AG09309 (cell line): ENCODE measurements at regions not wholly inside any gene's neighbourhood (a gene's known extent, or its start where the extent isn't known, plus 50 kb on each side); places are given as distances from the start of the nearest gene placed in this dataset.

Experiments used
- DNase-seq: peaks from one replicate; pipeline ENCODE4 v3.0.0-alpha.2; 2010; ENCODE audit warnings: low read depth
- H3K4me3 ChIP-seq: 2 replicates; pipeline ENCODE4 v1.5.1; 2011; ENCODE audit warnings: mild to moderate bottlenecking, low read depth, low read length, moderate library complexity; ENCODE audit not compliant: control insufficient read depth
- CTCF ChIP-seq: IDR thresholded peaks from 2 replicates; pipeline ENCODE4 v1.5.1; 2011; ENCODE audit warnings: mild to moderate bottlenecking, low read depth, low read length, inconsistent platforms; ENCODE audit not compliant: insufficient read depth, control insufficient read depth; ENCODE audit errors: missing control alignments

- DNase-seq = no peak
- no peak for TF ChIP-seq CTCF
Measured at GRCh38 chr6:115468272-115469005, 592.3 kb downstream of the FRK start.

DNA sequence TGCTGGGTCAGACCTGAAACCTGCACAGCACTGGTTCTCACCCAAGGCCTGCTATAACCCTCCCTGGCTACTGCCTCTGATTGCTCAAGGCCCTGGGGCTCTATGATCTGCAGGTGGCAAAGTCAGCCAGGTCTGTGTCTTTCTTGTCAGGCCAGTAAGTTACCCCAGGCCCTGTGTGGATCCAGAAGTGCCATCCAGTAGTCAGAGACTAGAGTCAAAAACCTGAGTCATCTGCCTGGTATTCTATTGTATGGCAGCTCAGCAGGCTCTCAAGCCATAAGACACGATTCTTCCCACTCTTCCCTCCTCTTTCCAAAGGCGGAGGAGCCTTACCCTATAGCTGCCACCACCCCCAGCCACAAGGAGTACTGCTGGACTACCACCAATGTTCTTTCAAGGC, 593.0 kb downstream of the FRK start:
- H3K4me3 ChIP-seq = no peak overlapping the region
- no peak for TF ChIP-seq CTCF
- no peak for DNase-seq

More at GRCh38 chr6:115468272-115469005, 592.3 kb downstream of the FRK start:
- no peak overlapping the region for H3K4me3 ChIP-seq

GRCh38 chr6:115460913-115461312, 599.8 kb downstream of the FRK start:
- H3K4me3 ChIP-seq = no peak overlapping the region
- no peak for TF ChIP-seq CTCF
- DNase-seq = no peak

GRCh38 chr6:115456848-115457247, 603.8 kb downstream of the FRK start:
- H3K4me3 ChIP-seq = no peak overlapping the region
- DNase-seq = no peak

DNA sequence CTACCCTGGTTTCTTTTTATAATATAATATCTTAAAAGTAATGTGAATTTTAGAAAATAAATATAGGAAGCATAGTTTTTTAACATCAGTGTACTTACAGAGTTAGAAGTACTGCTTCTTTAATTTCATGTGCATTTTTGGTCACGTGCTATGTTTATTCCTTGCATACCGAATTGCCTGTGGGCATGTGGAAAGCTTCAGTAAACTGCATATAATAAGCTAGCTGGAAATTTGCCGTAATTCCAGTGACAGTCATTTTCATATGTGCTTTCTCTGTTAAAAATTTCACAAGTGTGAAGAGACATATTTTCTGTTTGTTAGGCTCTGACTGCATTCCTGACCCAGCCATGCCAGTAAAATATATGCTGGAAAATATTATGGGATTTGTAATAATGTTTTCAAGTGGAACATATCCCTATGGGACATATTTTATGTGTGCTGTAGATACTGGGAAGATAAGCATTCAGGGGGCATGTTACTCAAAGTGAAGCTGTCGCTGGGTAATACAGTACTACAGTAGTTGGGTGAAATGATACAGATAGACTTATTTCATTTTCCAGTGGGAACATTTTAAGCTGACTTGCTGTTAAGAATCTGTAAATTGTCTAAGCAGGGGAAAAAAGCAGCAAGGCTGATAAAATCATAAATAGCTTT, 616.7 kb downstream of the FRK start:
- H3K4me3 ChIP-seq = no peak overlapping the region
- no peak for TF ChIP-seq CTCF
- no peak for DNase-seq

More at GRCh38 chr6:115456848-115457247, 603.8 kb downstream of the FRK start:
- no peak for TF ChIP-seq CTCF

DNA sequence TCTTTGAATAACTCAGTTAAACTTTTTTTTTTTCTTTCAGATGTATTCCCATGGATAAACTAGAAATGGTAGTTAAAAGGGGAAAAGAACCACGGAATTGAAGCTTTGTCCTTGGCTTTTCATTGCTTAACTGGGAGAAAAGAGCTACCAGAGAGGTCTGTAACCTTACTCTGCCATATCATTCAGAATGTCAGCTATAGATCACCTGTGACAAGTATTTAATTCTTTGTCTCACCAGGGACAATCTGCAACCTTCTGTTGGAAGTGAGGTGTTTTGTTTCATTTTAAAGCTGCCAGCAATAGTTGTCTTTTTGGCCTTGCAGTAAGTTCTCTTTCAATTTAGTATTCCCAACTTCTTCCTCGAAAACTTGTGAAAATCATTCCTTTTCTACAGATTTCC, 618.4 kb downstream of the FRK start:
- DNase-seq = no peak
- no peak for TF ChIP-seq CTCF
- H3K4me3 ChIP-seq = no peak overlapping the region

- no peak for TF ChIP-seq CTCF
- no peak overlapping the region for H3K4me3 ChIP-seq
- peak; percentile 2 for DNase-seq
Measured at GRCh38 chr6:115441651-115442050, 619.0 kb downstream of the FRK start.
